22Rv1 (cell line): ENCODE measurements at regions not wholly inside any gene's neighbourhood (a gene's known extent, or its start where the extent isn't known, plus 50 kb on each side); places are given as distances from the start of the nearest gene placed in this dataset.

Source experiments
- H3K27ac ChIP-seq: fragments of 450-650 bp; 2 replicates; pipeline ENCODE4 v1.5.1; 2017
- CTCF ChIP-seq: fragments of 450-650 bp; IDR thresholded peaks from 2 replicates; pipeline ENCODE4 v1.5.1; 2017; ENCODE audit warnings: mild to moderate bottlenecking
- ZFX ChIP-seq: fragments of 450-650 bp; IDR thresholded peaks from 2 replicates; pipeline ENCODE4 v1.6.1; 2017; ENCODE audit warnings: antibody characterized with exemption, borderline replicate concordance

- H3K27ac ChIP-seq: no peak overlapping the region
- TF ChIP-seq ZFX: no peak
- no peak for TF ChIP-seq CTCF
These were observed 301.7 kb upstream of the KAZN start for GRCh38 chr1:14296795-14297194.

GRCh38 chr1:14297356-14297755 lies 301.1 kb upstream of the KAZN start:
- no peak for TF ChIP-seq CTCF
- no peak for TF ChIP-seq ZFX
- H3K27ac ChIP-seq: no peak overlapping the region

GRCh38 chr1:14298806-14299205 lies 299.7 kb upstream of the KAZN start:
- TF ChIP-seq ZFX (no peak), CTCF (no peak)
- H3K27ac ChIP-seq: no peak overlapping the region

- H3K27ac ChIP-seq: no peak overlapping the region
- TF ChIP-seq ZFX (no peak), CTCF (no peak)
These were observed 297.3 kb upstream of the KAZN start for GRCh38 chr1:14300991-14301703.

GRCh38 chr1:14301704-14302024 lies 296.8 kb upstream of the KAZN start:
- H3K27ac ChIP-seq: no peak overlapping the region
- TF ChIP-seq CTCF (no peak), ZFX (no peak)

GRCh38 chr1:14302025-14302424 lies 296.5 kb upstream of the KAZN start:
- TF ChIP-seq CTCF (no peak), ZFX (no peak)
- no peak overlapping the region for H3K27ac ChIP-seq

GRCh38 chr1:14303011-14303410 lies 295.5 kb upstream of the KAZN start:
- TF ChIP-seq ZFX (no peak), CTCF (no peak)
- no peak overlapping the region for H3K27ac ChIP-seq
